Hippocampal formation (tissue), 2 donors: ENCODE measurements at regions not wholly inside any gene's neighbourhood (a gene's known extent, or its start where the extent isn't known, plus 50 kb on each side); places are given as distances from the start of the nearest gene placed in this dataset.

Source experiments
- DNase-seq, 2 donors: peaks; one replicate each; lab custom pipeline; 2025; lab: John Stamatoyannopoulos, UW

DNA sequence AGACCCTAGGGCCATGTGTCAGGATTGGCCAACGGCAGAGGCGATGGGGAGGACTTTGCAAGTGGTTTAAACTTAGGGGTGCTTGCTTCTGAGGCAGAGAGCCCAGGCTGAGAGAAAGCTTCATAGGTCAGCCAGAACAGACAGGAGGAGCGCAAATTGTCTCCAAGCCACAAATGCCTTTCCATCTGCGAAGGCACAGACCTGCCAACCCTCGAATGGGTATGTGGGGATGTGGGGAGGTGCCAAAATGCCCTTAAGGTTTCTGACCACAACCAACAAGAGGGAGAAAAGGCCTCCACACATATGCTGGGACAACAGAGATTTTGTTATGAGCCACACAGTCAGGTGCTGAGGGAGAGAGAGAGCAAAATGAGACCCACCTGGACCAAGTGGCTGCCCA, 283.6 kb downstream of the CYP26B1 start:
- DNase-seq = no peak

DNA sequence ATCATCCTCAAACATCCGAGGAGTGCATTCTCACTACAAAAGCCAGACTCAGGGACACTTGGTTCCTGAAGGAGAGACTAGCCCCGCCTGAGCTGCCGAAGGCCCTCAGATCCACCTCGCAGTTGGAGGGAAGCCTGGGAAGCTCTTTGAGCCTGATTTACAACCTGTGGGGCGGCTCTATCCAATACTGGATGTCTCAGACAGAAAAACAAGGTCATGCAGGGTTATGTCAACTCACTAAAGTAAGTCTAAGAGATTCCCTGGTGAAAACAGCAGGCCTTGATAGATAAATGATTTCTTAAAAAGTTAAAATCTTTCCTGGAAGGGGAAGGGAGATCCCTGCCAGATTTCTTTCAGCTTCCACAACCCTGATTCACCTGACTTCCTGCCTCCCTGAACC, 284.3 kb downstream of the CYP26B1 start:
- DNase-seq = no peak

DNA sequence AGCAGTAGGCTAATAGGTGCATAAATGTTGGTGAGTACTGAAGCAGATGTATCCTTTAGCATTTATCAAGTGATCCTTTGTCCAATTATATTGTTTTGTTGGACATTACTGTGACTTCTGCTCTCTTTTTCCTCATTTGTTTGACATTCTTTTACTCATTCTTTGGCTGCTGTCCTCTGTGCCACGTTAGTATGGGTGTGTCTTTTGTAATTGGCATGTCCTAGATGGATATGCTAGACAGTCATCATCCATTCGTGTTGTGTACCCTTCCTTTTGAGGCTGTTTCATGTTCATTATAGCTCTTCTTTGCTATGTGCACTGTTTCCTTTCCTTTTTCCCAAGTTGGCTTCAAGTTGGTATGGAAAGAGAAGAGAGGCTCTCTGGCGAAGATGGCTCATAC, 284.7 kb downstream of the CYP26B1 start:
- no peak for DNase-seq

DNA sequence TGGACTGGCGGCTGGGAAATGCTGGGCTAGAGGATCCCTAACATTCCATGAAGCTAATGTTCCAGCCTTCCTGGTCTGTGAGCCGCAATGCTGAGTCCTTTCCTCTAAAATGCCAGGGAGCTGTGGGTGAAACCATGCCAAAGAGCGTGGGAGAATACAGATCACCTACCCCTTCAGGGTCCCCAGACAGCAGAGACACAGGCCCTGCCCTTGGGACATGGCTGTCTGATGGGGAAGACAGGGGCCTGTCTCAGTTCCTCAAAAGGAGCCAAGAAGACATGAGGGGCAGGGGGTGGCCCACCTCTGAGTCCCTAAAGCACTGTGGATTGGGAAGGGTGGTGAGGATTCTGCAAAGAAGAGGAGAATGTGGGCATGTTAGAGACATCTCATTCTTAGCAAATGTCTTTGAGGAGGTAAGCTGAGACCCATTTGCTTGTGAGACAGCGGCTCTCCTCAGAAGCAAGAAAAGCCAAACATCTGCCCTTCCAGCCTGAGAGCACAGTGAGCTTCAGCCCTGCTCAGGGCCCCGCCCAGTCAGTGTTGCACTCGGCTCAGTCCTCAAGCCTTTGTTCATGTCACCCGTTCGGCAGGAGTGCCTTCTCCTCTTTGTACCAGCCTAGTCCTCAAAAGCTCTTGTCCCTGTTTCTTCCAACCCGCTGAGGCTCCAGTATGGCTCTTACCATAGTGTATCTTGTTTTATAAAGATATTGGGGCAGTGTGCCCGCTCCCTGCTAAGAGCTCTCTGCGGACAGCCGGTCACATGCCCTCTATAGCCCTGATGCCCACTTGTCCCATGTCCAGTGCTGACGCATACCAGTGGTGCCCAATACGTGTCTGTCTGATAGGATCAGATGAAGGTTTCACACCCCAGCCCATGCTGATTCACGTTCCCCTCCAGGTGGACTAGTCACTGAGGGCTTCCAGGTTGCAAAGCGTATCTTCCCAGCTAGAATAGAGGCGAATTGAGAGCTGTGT, 286.2 kb downstream of the CYP26B1 start:
- no peak for DNase-seq

DNA sequence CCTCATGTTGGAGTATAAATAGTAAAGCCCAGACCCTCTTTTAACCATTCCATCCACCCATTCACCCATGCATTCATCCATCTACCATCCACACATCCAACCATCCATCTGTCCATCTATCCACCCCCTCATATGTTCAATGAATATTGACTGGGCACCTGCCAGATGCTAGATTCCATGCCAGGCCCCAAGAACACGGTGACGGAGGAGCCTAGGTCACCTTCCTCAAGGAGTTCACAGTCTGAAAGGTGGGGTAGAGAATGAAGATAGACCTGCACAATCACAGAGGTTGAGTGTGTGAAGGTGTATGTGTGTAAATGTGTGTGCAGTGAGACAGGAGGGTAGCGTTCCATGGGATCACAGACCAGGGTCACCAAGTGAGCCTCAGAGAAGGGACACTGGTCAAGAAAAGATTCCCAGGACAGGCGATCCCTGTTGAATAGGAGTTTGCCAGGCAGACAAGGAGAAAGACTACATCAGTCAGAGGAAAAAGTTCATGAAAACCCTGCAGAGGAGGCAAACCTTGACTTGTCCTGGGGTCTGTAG, 287.2 kb downstream of the CYP26B1 start:
- DNase-seq = no peak

DNA sequence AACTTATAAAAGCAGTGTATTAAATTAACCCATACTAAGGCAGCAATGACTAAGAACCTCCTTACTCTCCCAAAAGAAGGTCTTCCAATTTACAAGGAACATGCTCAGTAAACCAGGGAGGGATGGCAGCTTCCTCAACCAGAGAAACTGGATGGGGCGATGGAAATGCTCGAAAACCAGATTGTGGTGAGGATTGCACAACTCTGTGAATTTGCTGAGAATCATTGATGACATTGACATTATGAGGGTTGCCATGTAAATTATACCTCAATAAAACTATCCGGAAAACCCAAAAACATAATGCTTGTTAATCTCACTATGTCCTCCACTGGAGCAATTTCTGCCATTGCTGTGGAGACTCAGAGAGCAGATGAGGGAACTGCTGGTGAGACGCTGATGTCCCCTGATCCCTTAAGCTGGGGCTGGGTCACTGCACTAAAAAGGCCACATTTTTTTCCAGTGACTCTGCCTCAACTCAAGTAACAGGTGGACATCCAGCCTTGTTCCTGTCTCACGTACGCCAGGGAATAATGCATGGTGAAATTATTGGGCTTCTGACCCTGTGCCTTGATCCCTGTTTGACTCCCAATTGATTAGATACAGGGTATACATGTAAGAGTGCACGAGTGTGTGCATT, 288.3 kb downstream of the CYP26B1 start:
- DNase-seq = no peak

DNA sequence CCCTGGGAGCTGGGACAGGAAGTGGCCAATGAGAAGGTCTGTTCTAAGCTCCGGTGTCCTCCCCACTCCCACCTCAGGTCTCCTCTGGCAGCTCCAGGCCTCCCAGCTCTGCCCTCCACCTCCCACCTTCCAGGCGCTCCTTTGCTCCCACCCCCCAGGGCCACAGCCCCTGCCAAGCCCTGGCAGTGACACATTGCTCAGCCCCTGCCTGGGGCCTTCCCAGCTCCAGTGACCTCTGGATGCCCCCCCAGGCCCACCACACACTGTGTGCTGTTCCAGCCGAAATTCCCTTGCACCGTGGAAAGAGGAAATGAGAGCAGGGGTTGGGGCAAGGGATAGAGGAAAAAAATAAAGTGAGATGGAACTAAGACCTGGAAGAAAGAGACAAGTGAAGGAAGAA, 289.6 kb downstream of the CYP26B1 start:
- no peak for DNase-seq

DNA sequence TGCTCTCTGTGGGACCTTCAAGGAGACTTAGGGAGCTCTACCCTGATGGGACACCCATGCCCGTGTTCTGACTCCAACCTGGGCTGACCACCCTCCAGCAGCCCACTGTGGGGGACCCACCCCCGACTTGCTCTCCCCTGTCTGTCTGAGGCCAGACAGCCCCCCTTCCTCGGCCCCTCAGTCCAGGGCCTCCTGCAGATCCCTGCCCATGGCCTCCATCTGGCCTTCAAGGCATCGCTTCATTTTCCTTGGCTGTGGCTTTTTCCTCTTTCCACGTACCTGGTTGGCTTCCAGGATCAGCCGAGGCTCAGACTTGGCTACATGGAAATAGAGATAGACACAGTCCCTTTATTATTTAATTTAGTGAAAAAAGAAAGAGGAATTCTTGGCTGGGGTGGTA, 290.0 kb downstream of the CYP26B1 start:
- no peak for DNase-seq

DNA sequence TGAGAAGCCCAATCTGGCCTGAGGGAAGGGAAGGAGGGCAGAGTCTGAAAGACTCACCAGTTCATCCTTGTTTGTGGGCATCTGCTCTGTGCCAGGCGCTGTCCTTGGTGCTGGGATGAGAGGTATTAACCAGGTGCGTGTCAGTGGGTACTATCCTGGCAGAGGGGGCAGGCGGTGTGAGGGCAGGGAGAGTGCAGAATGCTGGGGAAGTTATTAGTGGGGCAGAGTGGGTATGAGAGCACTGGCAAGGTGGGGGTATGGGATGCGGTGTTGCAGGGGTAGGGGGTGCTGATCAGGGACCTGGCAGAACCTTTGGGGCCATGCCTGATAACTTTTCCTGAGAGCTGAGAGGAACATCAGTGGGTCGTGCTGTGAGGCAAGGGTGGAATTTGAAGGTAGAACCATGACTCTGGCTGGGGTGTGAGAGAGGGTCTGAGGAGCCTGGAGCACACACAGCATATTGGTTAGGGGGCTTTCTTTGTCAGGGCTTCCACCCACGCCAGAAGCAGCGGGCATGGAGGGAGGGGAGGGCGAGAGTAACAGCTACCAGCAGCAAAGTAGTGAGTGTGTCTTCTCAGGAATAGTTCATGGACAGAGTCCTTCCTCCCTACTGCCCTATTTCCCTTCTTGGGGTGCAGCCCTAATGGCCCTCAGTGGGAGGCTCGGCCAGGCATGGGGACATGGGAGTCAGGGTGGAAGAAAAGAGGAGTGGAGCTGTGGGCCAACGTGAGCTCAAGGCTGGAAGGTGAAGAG, 290.7 kb downstream of the CYP26B1 start:
- DNase-seq = no peak

DNA sequence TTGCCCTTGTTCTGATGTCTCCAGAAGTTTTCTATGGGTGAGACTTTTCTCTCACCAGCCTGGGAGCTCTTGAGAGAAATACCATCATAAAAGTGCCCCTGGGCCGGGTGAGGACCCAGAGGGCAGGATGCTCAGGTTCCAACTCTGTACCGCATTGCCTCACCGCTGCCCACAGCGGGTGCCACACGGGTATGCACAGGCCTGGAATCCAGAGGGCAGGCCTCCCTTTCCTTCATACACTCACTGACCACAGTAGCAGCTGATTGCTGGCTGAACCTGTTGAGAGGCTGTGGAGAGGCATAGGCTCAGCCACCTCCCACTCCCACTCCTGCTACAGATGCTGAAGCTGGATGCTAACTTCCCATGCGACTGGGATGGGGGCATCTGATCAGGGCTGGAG, 293.8 kb downstream of the CYP26B1 start:
- DNase-seq = no peak

DNA sequence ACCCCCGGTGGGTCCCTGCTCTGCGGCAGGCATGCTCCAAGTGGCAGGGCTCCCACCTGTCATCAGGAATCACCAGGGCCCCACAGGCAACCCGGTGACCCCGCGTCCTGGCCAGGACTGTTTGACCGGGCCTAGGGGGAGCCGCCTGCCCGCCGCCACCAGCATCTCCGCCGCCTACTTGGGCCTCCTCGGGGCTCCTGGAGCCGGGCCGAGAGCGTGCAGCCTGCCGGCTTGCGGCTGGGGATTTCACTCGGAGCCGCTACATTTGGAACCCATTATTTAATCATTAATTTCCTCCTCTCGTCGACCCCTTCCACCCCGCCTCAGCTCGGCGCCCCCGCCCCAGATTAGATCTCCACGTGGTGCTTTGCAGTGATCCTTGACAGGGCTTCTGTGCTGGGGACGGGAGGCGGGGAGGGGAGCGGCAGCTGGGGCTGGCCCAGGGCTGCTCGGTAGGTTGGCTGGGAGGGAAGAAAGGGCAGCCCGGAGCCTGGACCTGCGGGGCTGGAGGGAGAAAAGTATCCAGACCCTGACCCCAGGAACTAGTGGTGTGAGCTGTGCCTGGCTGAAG, 295.4 kb downstream of the CYP26B1 start:
- no peak for DNase-seq

DNA sequence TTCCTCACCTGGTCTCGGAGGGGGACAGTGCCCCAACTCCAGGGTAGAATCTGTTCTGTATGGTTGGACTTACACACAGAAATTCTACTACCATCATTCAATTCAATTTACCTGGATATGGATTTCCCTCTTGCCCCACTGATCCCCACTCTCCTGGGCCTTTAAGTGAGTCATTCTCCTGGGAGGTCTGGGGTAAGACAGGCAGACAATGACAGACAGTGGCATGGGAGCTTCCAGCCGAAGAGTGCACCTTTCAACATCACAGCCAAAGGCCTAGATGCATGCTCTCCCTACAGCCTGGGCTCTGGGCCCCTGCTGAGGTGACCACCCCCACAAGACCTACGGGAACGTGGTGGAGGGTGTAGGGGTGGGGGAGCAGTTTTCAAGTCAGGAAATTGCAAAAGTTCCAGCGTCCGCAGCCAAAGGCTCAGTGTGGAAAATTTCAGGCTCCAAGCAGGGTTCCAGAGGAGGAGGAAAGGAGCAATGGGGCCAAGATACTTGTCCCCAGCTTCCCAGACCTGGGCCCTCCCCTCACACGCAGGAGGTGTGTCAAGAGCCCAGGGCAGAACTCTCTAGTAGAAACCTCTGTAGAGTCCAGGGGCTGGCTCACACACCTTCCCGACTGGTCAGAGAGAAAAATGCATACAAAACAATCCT, 296.4 kb downstream of the CYP26B1 start:
- DNase-seq = no peak

DNA sequence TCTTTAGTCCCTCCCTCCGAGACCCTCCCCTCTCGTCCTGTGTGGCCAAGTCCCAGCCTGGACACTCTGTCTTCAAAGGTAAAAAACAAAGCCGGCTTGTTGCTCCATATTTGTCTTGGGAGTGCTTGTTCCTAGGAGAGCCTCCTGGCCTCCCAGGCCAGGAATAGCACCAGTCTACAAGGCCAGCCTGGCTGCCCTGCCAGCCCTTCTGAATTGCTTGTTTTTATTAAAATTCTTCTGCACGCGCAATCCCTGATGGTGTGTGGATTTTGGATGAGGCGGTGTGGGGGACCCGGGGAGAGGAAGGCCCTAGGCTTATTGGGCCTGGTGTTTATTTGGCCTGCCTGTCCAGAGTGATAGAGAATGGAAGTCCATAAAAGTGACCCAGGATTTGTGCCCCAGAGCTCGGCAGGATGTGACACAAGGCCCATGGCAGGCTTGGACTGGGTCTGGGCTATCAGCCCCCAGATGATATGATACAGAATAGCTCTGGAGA, 297.3 kb downstream of the CYP26B1 start:
- no peak for DNase-seq

DNA sequence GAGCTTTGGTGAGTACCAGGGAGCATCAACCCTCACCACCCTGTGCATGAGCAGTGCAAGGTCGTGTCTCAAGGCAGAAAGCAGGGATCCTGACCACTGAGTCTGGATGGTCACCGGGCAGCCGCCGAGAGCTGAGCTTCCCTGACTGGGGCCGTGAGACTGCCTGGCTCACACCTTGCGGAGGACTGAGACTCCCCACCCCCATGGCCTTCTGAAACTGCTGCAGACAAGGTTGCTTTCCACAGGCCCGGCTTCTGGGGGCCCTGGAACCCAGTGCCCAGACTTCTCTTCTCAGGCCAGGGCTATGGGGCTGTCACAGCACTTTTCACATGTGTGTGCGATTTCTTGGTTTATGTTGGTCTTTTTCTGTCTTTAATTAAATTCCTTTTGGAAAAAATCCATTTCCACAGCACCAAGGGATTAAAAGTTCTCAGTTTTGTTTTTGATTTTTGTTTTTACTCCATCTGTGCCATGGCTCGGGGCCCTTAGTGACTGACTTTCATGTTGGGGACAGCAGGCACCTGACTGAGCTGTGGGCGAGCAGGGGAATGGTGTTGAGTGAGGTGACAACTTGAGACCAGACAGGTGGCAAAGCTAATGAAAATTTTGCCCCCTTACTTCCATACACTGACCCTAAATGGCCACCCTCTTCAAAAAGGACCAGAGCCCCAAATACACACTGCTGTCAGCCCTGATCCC, 297.9 kb downstream of the CYP26B1 start:
- DNase-seq = no peak

DNA sequence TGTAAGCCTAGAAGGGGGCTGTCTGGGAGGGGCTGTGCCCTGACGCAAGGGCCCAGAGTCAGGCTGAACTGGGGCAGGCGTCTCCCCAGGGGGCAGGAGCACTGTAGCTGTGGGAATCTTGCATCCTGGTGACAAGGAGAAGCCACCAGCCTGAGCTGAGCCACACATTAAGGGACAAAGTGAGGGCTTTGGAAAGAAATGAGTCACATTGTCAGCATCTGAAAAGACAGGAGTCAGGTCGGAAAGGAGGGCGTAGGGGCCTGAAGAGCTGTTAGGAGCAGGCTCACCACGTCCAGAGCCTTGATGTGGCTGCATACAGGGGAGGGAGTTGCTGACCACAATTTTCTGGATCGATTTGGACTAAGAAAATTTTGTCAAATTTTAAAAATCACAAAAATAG, 298.6 kb downstream of the CYP26B1 start:
- no peak for DNase-seq

DNA sequence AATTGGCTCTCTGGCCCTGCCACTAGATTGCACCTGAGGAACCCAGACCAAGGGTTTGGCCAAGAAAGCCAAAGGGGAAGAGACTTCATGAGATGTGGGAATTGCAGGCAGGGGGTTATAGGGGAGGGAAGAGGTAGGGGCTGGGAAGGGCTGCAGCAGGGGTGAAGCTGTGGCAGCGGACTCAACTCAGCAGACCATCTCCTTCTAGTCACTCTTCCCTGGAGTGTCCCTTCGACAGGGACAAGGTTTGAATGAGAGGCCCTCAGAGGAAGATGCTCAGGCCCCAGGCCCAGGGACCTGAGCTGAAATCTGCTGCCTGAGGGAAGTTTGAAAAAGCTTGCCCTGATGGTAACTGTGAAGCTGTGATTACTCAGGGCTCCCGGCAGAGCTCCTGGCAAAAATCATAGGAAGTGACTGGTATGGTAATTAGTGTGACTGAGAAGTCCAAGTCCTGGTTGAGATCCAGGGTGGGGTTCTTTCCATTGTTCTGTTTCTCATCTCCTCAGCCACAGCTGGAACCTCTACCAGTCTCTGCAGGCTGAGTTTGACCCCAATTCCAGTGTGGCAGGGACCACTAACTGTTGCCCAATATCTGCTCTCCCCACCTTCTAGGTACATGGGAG, 300.9 kb downstream of the CYP26B1 start:
- no peak for DNase-seq

DNA sequence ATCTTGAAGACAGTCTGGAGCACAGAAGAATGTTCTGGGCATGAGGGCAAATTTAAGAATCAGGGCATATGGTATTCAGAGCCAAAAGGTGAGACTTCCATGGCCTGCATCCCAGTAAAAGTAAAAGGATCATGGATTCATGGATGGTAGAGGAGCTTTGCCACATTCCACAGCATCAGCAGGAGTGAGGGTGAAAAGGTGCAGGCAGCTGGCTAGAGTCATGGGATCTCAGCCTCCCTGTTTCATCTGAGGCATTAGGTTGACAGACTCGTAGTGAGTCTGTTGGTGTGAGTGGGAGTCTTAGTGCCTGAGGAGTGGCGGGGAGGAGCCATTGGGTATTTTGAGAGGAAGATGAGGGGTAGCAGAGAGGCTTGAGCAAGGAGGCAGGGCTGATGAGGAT, 301.6 kb downstream of the CYP26B1 start:
- DNase-seq = no peak

DNA sequence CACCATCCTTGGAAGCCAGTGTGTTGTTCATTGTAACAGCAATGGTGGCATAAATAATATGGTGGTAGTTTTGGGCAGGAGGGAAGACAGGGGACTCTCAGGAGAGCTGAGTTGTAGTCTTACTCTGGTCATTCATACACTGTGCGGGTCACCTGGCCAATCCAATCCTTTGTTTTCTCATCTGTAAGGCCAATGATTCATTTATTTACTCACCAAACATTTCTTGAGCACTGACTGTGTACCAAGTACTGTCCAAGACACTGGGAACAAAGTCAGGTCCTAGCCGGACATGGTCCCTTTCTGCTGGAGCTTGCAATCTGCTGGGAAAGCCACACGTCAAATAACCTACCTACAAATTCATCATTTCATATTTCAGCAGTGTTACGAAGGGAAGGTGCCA, 302.7 kb downstream of the CYP26B1 start:
- DNase-seq = no peak

DNA sequence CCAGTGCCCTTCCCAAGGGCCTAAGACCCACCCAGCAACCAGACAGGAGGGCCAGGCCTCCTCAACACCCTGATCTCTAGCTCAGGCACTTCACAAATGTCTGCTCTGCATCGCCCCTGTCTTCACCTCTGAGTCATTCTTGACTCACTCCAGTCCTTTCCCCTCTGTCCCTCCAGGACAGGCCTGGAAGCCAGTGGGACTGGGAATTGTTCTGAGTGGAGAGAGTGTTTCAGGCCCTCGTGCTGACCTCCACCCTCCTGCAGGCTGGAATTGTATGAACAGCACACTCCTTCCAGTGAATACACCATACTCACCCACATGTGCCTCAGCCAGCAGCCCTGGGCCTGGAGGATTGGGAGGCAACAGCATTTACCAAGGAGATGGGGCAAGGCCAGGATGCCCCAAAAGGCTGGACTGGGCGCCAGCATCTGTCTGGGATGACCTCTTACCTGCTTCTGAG, 304.2 kb downstream of the CYP26B1 start:
- DNase-seq = no peak

DNA sequence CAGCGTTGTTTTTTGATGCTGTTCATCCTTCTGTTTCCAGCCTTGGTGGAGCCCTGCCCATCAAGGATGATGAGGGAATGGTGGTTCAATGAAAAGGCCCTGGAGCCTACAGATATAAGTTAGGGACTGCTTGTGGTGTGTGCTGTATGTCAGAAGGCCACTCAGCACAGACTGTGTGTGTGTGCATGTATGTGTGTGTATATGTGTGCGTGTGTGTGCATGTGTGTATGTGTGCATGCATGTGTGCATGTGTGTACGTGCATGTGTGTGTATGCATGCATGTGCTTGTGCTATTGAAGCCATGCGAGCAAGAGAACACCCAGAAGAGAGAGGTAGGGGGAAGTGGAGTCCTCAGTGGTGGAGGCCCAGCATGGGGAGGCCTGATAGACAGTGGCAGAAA, 304.9 kb downstream of the CYP26B1 start:
- DNase-seq = no peak
